Fibroblast of peridontal ligament (primary cell): ENCODE measurements at regions not wholly inside any gene's neighbourhood (a gene's known extent, or its start where the extent isn't known, plus 50 kb on each side); places are given as distances from the start of the nearest gene placed in this dataset.

Experiments
- DNase-seq: peaks from one replicate; pipeline ENCODE4 v3.0.0-alpha.2; 2010; ENCODE audit errors: extremely low read depth

DNA sequence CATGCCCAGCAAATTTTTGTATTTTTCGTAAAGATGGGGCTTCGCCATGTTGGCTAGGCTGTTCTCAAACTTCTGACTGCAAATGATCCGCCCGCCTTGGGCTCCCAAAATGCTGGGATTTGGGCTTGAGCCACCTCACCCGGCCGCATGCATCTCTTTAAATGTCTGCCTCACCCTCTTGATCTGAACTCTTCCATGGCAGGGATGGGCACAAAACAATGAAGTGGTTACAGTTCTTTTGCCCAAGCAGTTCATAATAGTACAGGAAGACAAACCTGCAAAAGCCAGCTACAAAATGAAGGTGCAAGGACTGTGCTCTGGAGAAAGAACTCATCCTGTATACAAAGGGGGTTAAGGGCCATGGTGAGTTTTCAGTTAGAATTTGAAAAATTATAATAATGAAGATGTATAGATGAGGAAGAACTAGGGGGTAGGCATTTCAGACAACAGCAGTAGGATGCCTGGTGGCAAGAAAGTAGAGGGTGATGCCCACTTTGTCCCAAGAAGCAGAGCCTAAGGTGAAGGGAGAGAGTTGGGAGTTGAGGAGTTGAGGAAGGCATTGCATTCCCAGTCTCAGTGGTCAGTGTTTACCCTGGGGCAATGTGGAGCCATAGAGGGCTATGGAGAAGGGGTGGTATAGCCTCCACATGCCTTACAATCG is 160.8 kb upstream of the MYCN start:
- no peak for DNase-seq

DNA sequence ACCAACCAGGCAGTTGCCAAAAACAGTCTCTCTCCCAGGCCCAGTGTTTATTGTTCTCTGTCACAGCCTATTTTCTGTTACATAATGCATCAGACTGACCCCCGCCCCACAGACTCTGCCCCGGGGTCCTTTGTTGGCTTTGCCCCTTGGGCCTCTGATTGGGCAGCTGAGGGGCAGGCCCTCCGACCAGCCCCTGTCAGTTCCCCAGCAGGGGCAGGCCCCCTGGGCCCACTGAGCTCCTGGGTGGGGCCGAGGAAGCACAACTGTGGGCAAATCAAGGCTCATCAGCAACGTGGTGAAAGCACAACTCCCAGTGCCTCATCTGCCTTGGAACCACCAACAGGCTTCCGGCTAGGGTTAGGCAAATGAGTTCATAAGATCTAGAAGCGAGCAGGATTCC is 160.1 kb upstream of the MYCN start:
- no peak for DNase-seq

DNA sequence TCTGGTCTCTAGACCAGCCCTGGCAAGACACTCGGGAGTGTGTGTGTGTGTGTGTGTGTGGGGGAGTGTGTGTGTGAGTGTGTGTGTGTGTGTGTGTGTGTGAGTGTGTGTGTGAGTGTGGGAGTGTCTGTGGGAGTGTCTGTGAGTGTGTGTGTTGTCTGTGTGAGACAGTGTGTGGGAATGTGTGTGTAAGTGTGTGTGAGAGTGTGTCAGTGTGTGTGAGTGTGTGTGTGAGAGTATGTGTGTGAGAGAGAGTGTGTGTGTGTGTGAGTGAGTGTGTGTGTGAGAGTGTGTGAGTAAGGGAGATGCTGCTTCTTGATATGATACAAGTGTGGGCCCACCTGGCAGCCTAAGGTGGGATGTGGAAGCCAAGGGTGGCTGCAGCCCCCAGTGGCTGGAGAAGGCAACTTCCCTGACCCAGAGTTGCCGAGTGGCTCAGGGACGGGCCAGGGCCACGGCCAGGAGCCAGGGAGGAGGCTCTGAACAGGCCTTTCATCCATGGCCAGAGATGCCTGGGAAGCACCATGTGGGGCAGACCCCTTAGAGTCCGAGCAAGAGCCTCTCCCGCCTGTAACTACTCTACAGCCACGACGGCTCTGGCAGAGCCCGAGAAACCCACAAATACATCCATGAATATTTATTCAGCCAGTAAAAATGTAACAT is 159.3 kb upstream of the MYCN start:
- DNase-seq: no peak

DNA sequence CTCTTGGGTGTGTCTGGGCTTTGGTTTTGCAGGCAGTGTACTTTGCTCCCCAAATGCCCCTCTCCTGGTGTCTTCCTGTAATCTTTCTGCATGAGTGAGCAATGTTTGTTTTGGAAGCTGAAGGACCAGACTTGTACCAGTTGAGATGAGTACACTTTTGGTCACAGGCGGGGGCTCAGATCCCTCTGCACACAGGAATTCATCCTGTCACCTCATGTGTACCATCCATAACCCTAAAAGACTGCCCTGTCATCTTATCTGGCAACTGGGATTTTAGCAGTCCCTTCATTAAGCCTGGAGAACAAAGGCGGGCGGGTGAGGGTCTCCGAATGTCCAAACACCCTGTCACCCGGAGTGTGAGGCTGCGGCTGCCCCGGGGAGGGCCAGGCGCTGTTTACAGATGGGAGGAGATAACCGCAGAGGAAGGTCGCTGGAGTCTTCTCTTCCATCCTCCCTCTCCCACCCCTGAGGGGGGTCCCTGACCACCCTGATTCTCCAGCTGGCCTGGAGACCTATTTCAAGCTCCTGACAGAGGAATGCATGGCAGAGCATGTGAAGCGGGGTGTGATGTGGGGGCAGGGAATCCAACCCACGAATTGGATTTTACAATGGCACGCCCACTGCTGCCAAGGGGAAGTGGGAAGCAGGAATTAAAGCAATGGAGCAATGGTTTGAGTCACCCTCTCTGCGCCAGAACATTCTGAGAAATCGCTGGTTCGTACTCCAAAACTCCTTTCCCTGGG is 158.2 kb upstream of the MYCN start:
- no peak for DNase-seq

DNA sequence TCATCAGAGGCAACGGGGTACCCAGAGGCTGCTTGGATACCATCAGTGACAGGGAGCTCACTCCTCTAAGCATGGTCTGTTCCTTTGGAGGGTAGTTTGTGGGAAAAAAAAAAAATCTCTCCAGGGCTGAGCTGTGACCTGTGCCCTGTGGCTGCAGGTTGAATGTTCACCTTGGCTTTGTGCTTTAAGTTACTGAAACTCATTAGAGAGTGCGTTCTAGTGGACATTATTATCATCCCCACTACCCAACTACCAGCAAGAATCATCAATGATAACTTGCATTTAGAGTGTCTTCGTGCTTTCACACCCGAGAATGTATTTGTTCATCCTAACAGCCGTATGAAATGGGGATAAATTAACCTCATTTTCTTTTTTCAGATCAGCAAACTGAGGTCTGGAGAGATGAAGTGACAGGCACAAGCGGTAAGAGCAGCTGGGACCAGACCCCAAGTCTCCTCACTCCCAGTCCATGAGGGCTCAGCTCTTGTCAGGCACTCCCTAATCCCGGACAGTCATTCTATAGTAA is 157.5 kb upstream of the MYCN start:
- no peak for DNase-seq

DNA sequence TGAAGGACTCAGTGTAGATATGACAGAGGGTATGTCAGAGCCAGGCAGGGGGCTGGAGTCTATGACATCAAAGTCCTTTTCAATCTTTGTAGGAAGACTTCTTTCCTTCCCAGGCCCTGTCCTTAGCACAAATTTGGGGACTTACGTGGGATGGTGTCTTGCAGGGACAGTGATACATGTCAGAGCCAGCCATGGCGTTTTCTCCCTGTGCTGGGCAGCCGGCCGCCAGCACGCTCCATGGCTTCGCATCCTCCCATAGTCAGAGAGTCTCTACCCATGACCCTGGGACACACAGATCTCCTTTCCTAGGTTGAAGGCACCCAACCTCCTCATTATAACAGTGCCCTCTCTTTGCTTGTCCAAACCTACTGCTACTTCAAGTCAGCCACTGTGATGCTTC is 156.9 kb upstream of the MYCN start:
- no peak for DNase-seq

DNA sequence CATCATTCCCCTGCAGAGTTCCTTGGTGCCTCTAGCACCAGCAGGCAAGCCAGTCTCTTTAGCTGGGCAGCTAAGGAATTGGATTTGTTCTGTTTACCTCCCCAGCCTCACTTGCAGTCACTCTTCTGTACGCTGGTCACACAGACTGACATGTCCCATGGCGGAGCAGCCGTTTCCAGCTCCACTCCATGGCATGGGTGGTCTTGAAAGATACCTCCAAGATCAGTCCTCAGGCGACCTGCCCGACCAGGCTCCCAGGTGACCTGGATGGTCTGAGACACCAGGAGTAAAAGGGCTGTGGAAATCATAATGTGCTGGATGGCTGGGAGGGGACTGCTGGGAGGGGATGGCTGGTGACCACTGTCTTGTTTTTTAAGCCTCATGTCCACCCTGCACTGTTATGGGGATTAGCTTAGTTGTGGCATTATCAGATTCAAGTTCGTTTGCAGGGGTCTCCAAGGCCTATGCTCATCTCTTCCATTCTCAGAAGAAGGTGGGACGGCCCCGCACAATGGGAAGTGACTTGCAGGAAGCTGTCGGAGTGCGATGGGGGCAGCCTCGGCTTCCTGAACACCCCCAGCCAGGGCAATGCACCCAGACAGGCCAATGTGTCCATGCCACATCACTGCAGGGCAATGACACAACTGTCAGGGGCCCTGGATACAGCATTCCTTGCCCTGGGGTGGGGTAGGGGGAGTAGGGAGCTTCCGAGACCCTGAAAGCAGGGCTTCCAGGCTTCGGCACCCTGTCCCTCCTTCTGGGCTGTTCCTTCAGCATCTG is 156.1 kb upstream of the MYCN start:
- DNase-seq: no peak

DNA sequence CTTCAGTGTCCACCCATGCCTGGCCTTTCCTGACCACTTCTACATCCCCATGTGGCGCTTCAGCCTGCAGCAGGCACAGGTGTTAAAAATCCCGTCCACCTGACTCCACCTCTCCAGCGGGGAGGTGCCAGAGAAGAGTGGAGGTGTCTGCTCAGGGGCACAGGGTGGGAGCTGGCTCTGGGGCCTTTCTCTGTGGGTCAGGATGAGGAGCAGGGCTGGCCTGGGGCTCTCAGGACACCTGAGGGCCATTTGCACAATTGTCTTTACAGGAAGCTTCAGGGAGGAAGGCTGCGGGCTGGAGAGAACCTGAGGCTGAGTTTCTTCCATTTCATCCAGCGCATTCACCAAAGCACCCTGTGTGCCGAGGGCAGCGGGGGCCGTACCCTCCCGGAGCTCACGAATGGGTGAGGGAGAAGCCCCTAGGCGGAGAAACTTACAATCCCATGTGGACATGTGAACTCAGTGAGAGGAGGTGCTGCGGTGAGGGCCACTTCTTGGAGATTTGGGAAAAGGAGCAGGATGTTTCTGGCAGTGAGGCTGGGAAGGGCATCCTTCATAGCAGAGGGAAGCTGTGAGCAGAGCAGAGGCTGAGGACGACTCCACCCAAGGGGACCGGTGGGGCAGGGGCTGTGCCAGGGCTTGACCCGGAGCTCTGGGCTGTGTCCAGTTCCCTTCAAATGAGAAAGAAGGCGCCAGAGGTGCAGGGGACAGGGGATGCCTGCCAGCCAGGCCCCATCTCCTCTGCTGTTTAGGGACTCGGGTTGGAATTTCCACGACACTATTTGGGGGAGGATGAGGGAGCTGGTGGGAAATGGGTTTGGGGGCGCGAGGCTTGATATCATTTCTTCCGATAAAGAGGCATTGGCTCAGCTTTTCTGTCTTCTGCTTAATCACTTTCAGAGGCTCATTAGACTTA is 155.2 kb upstream of the MYCN start:
- no peak for DNase-seq

DNA sequence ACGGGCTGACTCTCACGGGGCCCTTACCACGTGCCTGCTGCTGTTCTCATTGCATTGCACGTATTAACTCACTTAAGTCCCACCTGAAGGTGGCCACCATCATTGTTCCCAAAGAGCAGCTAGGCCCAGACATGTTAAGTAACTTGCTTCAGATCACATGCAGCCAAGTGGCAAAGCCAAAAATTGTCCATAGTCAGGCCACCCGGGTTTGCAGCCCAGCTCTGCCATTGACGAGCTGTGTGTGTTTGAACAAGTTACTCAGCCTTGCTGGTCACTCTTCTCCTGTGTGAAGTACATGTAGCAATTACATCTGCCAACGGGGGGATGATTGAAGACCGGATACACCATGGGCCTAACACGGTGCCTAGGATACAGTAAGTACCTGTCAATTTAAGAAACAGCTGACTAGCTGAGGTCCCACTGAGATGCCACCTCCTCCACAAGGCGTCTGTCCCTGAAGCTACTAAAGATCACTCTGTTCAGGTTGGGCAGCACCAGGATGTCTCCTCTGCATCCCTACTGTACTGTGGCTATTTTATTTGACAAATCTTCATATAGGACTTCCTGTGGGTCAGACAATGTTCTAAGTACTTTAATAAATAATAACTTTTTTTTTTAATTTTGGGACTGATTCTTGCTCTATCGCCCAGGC is 154.2 kb upstream of the MYCN start:
- no peak for DNase-seq

DNA sequence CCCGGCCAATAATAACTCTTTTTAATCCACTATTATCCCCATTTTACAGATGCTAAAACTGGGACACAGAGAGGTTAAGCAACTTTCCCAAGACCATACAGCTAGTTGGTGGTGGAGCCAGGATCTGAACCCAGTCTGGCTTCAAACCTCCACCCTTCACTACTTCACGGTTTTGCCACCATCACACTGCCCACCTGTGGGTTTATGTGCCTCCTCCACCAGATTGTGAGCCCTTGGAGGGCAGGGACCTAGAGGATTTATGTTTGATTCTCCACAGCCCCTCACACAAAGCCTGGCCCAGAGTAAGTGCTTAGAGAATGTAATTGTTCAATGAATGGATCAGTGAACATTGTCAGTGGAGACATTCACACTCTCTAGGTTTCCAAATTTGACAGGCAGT is 153.4 kb upstream of the MYCN start:
- no peak for DNase-seq

DNA sequence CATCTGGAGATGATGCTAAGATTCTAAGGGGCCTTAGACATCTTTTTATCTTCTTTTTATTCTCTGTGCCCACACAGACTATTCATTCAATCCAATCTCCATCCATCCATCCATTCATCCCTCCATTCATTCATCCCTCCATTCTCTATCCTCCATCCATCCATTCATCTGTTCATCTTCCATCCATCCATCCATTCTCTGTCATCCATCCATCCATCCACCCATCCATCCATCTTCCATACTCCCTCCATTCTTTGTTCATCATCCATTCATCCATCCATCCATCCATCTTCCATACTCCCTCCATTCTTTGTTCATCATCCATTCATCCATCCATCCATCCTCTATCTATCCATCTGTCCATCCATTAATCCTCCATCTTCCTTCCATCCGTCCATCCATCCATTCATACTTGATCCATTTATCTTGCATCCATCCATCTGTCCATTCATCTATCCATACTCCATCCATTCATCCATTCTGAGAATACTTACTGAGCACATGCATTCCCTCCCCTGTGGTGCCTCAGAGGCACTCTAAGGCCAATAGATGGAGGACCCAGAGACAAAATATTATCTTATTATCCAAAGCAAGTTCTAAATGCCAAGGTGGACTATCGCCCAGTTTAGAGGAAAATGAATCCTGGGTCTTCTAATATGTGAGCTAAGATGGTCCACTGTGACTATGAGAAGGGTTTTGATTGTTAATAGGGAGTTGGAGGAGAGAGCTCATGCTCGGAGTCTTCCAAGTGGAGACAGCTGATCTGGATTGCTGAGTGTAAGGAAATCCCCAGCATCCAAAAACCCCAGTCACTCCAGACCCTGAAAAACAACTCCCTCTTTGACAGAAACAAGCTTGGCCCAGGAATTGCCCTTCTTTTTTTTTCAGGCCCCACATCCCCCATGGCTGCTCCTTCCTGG is 152.6 kb upstream of the MYCN start:
- no peak for DNase-seq

DNA sequence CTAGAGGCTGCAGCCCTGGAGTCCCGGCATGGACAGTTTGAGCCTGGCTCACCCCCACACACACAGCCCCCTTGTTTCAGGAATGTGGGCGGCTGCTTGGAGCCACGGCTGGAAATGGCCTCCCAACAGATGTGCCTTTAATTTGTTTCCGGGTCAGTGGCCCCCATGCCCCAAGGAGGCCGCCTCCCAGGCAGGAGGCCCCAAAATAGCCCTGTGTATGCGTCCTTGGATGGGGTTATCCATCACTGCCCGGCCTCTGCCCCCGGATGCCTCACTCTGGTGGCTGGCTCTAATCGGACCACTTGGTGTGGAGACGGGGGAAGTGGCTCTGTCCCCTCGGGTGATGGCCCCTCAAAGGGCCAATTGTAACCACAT is 151.9 kb upstream of the MYCN start:
- DNase-seq: no peak

DNA sequence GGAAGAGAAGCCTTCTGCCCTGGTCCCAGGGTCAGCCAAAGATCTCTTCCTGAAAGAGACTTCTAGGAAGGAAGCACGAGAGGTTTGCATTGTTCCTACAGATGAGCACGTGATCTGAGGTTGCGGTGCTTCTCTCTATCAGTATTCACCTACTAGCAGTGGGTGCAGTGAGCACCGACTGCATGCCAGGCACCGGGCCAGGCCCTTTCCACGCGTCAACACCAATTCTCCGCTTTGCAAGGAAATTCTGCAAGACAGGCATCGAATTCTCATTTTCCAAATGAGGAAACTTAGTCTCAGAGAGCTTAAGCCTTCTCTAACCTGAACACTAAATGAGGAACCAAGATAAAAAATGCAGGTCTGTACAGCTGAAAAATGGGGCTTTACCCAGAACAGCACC is 151.5 kb upstream of the MYCN start:
- no peak for DNase-seq

DNA sequence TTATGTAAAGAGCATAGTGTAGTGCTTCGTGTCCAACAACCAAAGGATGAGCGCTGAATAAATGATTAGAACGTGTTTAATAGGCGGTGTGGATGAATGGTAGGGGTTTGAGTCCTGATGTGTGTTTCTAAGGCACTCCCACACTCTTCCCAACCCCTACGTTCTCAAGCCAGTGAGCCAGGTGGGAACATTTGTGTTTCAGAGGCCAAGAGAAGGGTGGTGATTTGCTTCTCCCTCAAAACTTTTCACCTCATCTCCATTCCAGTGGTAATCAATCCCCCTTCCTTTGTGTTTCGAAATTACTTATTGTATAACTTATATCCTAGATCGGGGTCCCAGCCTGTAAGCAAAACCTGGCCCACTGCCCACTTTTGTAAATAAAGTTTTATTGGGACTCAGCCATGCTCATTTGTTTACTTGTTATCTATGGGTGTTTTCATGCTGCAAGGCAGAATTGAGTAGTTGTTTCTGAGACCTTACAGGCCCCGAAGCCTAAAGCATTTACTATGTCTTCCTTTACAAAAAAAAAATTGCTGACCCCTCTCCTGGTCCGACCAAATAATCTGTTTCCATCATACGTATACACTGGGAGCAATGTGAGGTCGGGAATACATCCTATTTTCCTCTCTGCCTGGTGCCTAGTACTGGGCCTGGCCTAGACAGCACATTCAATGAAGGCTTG is 150.8 kb upstream of the MYCN start:
- no peak for DNase-seq

DNA sequence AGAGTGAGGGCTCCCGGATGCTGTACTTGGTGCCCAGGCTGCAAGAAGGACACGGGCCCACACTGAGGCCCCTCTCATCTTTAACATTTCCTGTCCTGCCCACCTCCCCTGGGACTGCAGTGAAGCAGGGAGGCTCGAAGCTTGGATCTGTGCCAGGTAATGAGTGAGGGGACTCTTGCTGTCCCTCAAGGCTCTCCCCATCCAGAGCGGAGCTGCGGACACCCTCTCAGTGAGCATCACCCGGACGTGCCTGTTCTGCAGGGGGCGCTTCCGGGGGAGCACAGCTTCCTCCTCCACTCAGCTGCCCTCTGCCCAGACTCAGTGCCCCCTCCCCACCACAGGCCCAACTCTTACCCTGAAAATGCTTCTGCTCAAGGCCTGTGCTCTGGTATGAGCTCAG is 150.0 kb upstream of the MYCN start:
- DNase-seq: no peak

DNA sequence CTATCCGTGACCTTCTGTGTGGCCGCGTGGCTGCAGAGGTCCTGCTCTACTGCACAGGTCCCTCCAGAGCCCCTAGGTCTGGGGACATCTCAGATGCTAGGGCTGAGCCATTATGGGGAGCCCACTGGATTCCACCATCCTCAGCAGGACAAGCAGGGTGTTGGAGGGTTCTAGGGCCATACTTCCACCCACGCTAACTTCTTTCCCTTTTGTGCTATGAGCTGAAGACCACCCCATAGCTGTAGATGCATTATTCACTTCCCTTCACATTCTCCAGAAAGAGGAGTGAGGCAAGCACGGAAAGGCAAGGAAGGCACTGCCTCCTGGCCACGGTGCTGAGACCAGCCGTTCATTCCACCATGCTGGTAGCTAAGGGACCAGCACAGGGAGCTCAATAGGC is 149.5 kb upstream of the MYCN start:
- DNase-seq: no peak

DNA sequence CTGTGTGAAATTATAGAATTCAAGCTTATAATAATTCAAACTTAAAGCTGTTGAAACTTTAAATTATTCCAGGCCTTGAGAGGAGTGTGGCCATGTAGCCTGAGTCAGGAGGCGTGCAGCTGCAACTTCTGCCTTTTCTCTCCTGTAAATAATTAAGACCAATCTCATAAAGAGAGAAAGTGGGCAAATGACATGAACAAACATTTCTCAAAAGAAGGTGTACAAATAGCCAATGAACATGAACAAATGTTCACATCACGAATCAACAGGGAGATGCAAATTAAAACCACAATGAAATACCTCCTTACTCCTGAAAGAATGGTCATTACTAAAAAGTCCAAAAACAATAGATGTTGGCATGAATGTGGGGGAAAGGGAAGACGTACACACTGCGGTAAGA is 149.1 kb upstream of the MYCN start:
- no peak for DNase-seq

DNA sequence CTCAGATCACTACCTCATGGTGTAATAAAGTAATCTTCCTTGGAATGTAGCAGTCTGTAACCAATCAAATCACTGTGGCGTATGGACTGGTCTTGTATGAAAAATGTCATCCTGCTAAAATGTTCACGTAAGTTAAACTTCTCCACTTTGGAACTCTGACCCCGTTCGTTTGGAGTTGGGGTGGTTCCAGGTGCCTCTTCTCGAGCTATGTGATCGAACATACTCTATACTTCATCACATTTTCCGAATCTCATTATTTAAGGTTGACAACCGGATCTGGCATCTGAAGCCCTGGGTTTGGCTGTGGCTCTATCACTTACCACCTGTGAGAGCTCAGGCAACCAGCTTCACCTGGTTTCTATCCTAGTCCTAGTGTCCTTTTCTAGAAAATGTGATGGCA is 148.0 kb upstream of the MYCN start:
- DNase-seq: no peak
